ENCODE measurements at regions not wholly inside any gene's neighbourhood (a gene's known extent, or its start where the extent isn't known, plus 50 kb on each side); places are given as distances from the start of the nearest gene placed in this dataset.
"Not testable (repeated sequence)": the region's sequence is repeated elsewhere in the genome, so short reads cannot be mapped to it uniquely, and the experiment has no call there.

DNA sequence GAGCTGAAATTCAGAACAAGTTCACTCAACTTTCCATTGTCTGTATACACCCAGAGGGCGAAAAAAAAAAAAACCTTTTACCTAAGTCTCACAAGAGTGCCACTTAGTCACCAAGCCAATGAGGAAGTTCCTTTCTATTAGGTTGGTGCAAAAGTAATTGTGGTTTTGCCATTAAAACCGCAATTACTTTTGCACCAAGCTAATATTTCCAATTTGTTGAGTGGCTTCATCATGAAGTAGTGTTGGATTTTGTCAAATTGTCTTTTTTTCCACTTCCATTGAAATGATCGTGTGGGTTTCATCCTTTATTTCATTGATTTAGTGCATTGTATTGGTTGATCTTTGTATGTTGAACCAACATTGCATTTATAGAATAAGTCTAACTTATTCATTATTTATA is 253.9 kb downstream of the ZIC4 start:
- no peak for DNase-seq

- DNase-seq = no peak
Measured at GRCh38 chr3:147141516-147142288, 264.6 kb downstream of the ZIC4 start.

DNA sequence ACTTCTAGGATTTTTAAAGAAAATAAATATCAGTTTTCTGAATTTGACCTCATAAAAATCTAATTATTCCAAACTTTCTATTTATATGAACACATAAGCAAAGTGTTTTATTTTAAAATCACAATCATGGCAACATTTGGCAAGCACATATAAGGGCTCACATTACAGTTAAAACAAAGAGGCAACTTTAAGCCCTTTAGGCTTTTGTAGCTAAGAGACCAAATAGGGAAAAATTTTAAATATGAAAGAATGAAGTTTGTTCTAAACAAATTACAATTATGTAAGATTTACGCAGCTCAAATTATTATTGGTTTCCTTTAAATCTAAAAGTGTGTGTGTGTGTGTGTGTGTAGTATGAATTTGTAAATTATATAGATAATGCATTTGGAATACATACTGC is 267.0 kb downstream of the ZIC4 start:
- no peak for DNase-seq

- DNase-seq = no peak
Measured at GRCh38 chr3:147132168-147132567, 274.2 kb downstream of the ZIC4 start.

DNA sequence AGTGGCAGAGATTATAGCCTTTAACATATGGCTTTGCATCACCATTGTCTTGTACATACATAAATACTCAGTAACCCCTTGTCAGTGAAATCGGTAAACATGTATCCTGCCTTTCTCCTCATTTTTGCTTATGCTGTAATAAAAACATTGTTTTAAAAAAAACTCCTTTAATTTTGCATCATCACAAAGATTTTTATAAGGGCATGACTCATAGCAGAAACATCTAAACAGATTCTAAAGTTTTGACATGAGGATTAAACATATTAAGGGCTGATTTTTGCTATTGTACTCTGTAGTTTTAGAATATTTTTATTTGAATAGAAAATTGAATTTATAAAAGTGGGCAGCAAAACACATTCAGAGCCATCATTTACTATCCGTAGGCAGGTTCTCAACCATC is 275.9 kb downstream of the ZIC4 start:
- DNase-seq = no peak

DNA sequence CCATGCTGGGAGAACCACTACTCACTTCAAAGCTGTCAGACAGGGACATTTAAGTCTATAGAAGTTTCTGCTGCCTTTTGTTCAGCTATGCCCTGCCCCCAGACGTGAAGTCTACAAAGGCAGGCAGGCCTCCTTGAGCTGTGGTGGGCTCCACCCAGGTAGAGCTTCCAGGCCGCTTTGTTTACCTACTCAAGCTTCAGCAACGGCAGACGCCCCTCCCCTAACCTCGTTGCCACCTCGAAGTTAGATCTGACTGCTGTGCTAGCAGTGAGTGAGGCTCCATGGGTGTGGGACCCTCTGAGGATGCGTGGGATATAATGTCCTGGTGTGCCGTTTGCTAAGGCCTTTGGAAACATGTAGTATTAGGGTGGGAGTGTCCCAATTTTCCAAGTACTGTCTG is 276.7 kb downstream of the ZIC4 start:
- DNase-seq = no peak

GRCh38 chr3:147122350-147122749 is 284.0 kb downstream of the ZIC4 start:
- no peak for DNase-seq

DNA sequence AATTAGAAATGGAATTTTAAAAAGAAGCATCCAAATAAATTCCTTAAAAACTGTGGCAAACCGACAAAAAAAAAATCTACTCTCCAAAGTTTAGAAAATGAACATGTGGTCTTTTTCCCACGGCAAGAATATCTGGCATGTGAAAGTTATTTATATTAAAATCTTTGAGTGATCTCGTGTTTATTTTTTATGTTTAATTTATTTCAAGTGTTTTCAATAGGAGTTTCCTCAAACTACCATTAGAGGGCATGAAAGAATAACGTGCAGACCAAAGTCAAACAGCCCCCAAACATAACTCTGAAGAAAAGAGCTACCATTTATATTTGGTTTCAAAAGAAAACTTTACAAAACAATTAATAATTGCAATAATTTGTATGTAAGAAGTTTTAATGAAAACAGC is 286.4 kb downstream of the ZIC4 start:
- peak; percentile 1 for DNase-seq

GRCh38 chr3:147119346-147119745 is 287.0 kb downstream of the ZIC4 start:
- DNase-seq = no peak

DNA sequence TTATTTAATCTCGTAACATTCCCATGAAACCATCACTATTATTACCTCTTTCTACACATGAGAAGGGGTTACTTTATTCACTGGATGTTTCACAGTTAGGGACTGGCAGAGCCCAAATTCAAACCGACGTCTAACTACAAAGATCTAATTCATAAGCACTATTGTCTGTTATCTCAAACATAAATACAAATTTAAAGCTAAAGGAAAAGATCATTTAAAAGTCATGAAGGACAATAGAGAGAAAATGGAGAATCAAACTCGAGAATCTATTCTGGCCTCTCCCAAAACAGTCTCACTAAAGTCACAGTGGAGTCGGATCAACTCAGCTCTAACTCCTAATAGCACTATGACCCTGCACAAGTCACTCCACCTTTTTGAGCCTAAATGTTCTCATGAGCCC is 287.7 kb downstream of the ZIC4 start:
- DNase-seq = no peak

DNA sequence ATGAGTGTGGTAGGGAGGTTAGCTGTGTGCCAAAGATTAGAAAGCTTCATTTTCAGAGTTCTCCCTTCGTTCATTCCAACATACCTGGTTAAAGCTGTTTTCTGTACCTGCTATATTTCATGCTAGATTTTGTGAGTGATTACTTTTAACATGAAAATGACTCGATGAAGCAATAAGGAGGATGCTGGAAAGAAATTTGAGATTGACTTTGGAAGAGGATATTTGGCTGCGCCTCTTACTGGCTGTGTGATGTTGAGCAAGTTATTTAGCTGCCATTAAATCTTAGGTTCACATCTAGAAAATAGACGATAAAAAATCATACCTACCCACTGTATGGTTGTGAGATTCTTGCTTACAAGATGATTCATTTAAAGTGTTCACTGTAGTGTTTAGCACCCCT is 288.7 kb downstream of the ZIC4 start:
- no peak for DNase-seq

- DNase-seq = no peak
Measured at GRCh38 chr3:147113293-147114044, 292.9 kb downstream of the ZIC4 start.

DNA sequence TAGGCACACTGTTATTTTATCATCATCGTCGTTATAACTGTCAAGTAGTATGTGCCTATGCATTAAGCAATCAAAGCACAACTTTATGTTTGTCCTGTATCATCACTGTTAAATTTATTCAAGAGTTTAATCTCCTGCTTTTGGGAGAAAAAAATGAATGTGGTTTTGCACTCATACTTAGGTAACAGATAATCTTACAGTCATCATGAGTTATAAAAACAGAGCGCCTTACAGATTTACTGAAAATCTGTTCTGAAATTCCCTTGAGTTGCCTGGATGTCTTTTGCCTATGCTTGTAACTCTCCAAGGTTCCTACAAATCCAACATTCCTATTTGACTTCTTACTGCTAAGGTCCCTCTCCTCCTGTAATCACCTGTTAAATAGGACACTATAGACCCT is 307.3 kb downstream of the ZIC4 start:
- DNase-seq = no peak

- DNase-seq = no peak
Measured at GRCh38 chr3:147090461-147090860, 315.9 kb downstream of the ZIC4 start.

- DNase-seq = no peak
Measured at GRCh38 chr3:147089286-147089685, 317.1 kb downstream of the ZIC4 start.

- not testable (repeated sequence) for DNase-seq
Measured at GRCh38 chr3:147059500-147059899, 346.8 kb downstream of the ZIC4 start.

GRCh38 chr3:147049821-147050220 is 356.5 kb downstream of the ZIC4 start:
- DNase-seq = no peak

- DNase-seq = no peak
Measured at GRCh38 chr3:147049305-147049704, 357.0 kb downstream of the ZIC4 start.

- DNase-seq = no peak
Measured at GRCh38 chr3:147046916-147047315, 359.4 kb downstream of the ZIC4 start.

DNA sequence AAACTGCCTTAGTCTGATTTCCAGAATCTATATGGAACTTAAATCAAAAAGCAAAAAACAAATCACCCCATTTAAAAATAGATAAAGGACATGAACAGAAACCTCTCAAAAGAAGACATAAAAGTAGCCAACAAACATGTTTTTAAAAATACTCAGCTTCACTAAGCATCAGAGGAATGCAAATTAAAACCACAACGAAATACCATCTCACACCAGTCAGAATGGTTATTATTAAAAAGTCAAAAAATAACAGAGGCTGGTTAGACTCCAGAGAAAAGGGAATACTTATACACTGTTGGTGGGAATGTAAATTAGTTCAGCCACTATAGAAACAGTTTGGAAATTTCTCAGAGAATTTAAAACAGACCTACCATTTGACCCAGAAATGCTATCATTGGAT is 367.9 kb downstream of the ZIC4 start:
- no peak for DNase-seq

DNA sequence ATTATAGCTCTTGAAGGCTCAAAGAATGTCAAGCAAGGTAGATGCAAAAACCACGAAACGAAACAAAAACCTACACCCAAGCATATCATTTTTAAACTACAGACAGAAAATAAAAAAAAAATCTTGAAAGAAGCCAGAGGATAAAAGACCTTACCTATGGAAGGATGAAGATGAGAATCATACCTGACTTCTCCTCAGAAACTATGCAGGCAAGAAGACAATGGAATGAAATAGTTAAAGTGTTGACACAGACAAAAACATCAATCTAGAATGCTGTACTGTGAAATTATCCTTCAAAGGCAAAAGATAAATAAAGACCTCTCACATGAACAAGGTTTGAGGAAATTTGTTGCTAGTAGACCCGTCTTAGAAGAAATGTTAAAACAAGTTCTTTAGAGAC is 372.0 kb downstream of the ZIC4 start:
- DNase-seq = no peak

GRCh38 chr3:147030274-147030673 is 376.1 kb downstream of the ZIC4 start:
- DNase-seq = no peak

DNA sequence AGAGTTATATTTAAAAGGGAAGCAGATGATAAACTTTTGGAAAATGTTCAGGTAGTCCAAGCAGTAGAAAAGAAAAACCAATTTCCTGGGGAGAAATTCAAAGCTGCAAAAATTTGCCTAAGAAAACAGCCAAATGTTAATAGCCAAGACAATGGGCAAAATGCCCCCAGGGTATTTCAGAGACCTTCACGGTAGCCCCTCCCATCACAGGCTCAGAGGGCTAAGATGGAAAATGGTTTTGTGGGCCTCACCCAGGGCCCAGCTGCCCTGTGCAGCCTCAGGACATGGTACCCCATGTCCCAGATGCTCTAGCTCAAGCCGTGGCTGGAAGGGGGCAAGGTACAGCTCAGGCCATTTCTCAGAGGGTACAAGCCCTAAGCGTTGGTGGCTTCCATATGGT is 391.0 kb downstream of the ZIC4 start:
- DNase-seq = no peak

DNA sequence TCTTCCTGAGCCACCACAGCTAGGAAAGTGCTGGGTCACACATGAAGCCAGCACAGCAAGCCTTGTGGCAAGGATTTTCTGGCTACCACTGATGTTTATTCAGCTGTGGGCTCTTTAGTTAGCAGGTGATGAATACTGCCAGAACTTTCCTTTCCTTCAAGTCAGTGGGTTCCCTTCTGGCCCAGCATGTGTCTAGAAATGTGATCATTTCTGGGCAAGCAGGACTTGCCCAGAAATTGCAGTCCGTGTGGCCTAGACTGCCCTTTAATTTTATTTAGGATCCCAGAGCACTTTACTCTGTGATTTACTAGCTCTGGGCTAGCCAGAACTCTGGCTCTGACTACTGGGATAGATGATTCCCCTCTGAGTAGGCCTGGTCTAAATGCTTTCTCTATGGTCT is 397.5 kb downstream of the ZIC4 start:
- no peak for DNase-seq

- no peak for DNase-seq
Measured at GRCh38 chr3:147008458-147008857, 397.9 kb downstream of the ZIC4 start.

Measured in NCI-H748 treated with DMSO at 0.1 percent for 48 hours (cell line).